ENCODE measurements at regions not wholly inside any gene's neighbourhood (a gene's known extent, or its start where the extent isn't known, plus 50 kb on each side); places are given as distances from the start of the nearest gene placed in this dataset.

GRCh38 chr7:36078816-36079360, 74.2 kb upstream of the EEPD1 start:
- Mint-ChIP-seq H3K4me1 (ENCODE audit: unreplicated experiment) (peaks cover 3% of the 10 kb centered on the region), H3K9me3 (ENCODE audit: unreplicated experiment) (no peaks in the 10 kb centered on the region), H3K27ac (ENCODE audit: unreplicated experiment) (no peak overlapping the region), H3K36me3 (ENCODE audit: unreplicated experiment) (no peaks in the 10 kb centered on the region), H3K4me3 (ENCODE audit: unreplicated experiment) (no peak overlapping the region), H3K27me3 (ENCODE audit: unreplicated experiment) (peaks cover 40% of the 10 kb centered on the region)
- DNase-seq (ENCODE audit: extremely low spot score, unreplicated experiment): no peak
- TF ChIP-seq CTCF (IDR thresholded peaks at IDR 0.05): no peak

GRCh38 chr7:36079446-36080025, 73.5 kb upstream of the EEPD1 start:
- no peak overlapping the region for H3K27ac Mint-ChIP-seq (ENCODE audit: unreplicated experiment)
- no peaks in the 10 kb centered on the region for H3K9me3 Mint-ChIP-seq (ENCODE audit: unreplicated experiment)
- H3K36me3 Mint-ChIP-seq (ENCODE audit: unreplicated experiment): no peaks in the 10 kb centered on the region
- H3K4me3 Mint-ChIP-seq (ENCODE audit: unreplicated experiment): no peak overlapping the region
- TF ChIP-seq CTCF (IDR thresholded peaks at IDR 0.05): no peak
- peaks cover 3% of the 10 kb centered on the region for H3K4me1 Mint-ChIP-seq (ENCODE audit: unreplicated experiment)
- no peak for DNase-seq (ENCODE audit: extremely low spot score, unreplicated experiment)
- H3K27me3 Mint-ChIP-seq (ENCODE audit: unreplicated experiment): peaks cover 34% of the 10 kb centered on the region

- DNase-seq (ENCODE audit: extremely low spot score, unreplicated experiment): no peak
- Mint-ChIP-seq H3K27ac (ENCODE audit: unreplicated experiment) (no peak overlapping the region), H3K36me3 (ENCODE audit: unreplicated experiment) (no peaks in the 10 kb centered on the region), H3K9me3 (ENCODE audit: unreplicated experiment) (no peaks in the 10 kb centered on the region), H3K4me3 (ENCODE audit: unreplicated experiment) (no peak overlapping the region), H3K4me1 (ENCODE audit: unreplicated experiment) (no peaks in the 10 kb centered on the region), H3K27me3 (ENCODE audit: unreplicated experiment) (peaks cover 26% of the 10 kb centered on the region)
- TF ChIP-seq CTCF (IDR thresholded peaks at IDR 0.05): no peak
These were observed 72.2 kb upstream of the EEPD1 start for GRCh38 chr7:36080843-36081242.

- H3K4me1 Mint-ChIP-seq (ENCODE audit: unreplicated experiment): no peaks in the 10 kb centered on the region
- no peak overlapping the region for H3K27ac Mint-ChIP-seq (ENCODE audit: unreplicated experiment)
- H3K4me3 Mint-ChIP-seq (ENCODE audit: unreplicated experiment): no peak overlapping the region
- DNase-seq (ENCODE audit: extremely low spot score, unreplicated experiment): no peak
- no peaks in the 10 kb centered on the region for H3K9me3 Mint-ChIP-seq (ENCODE audit: unreplicated experiment)
- no peaks in the 10 kb centered on the region for H3K36me3 Mint-ChIP-seq (ENCODE audit: unreplicated experiment)
- peaks cover 31% of the 10 kb centered on the region for H3K27me3 Mint-ChIP-seq (ENCODE audit: unreplicated experiment)
- TF ChIP-seq CTCF (IDR thresholded peaks at IDR 0.05): no peak
These were observed 70.8 kb upstream of the EEPD1 start for GRCh38 chr7:36082216-36082615.

DNA sequence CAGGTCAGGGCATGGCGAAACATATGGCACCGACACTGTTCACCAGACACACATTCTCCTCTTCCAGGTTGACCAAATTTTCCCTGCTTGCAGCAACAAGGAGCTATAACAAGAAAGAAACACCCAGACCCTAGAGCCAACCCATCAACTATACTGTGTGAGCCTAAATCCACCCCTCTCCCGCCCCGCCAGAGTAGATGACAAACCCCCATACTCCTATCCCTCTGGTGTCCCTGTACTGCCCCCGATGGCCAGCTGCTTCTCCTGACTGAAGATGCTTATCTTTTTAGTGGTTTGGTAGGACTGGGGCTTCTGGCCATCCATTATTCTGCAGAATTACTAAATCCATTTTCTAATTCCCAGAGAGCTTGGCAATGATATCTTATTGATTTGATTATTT, 70.1 kb upstream of the EEPD1 start:
- peak; percentile 12 for TF ChIP-seq CTCF (IDR thresholded peaks at IDR 0.05)
- H3K9me3 Mint-ChIP-seq (ENCODE audit: unreplicated experiment): no peaks in the 10 kb centered on the region
- H3K27ac Mint-ChIP-seq (ENCODE audit: unreplicated experiment): no peak overlapping the region
- no peaks in the 10 kb centered on the region for H3K4me1 Mint-ChIP-seq (ENCODE audit: unreplicated experiment)
- H3K36me3 Mint-ChIP-seq (ENCODE audit: unreplicated experiment): no peaks in the 10 kb centered on the region
- H3K27me3 Mint-ChIP-seq (ENCODE audit: unreplicated experiment): peaks cover 29% of the 10 kb centered on the region
- no peak overlapping the region for H3K4me3 Mint-ChIP-seq (ENCODE audit: unreplicated experiment)
- DNase-seq (ENCODE audit: extremely low spot score, unreplicated experiment): no peak
